Neuron (in vitro differentiated cells): ENCODE measurements at regions not wholly inside any gene's neighbourhood (a gene's known extent, or its start where the extent isn't known, plus 50 kb on each side); places are given as distances from the start of the nearest gene placed in this dataset.

ENCODE experiments used
- H2AFZ ChIP-seq: one replicate; pipeline ENCODE4 v1.6.1; 2013; ENCODE audit warnings: low read depth, mild to moderate bottlenecking, inconsistent platforms, low read length, moderate library complexity
- H3K27me3 ChIP-seq: one replicate; pipeline ENCODE4 v1.6.1; 2013; ENCODE audit warnings: low read length; ENCODE audit not compliant: insufficient read depth
- H3K36me3 ChIP-seq: one replicate; pipeline ENCODE4 v1.6.1; 2013; ENCODE audit warnings: low read length; ENCODE audit not compliant: insufficient read depth
- H3K4me1 ChIP-seq: one replicate; pipeline ENCODE4 v1.6.1; 2013; ENCODE audit warnings: low read length; ENCODE audit not compliant: insufficient read depth
- H3K4me3 ChIP-seq: 2 replicates; pipeline ENCODE4 v1.5.1; 2013; ENCODE audit warnings: mild to moderate bottlenecking, low read length, moderate library complexity
- H3K9me3 ChIP-seq: one replicate; pipeline ENCODE4 v1.6.1; 2013; ENCODE audit warnings: low read length

GRCh38 chr6:55666606-55667225, 87.7 kb upstream of the HMGCLL1 start:
- Histone ChIP-seq H3K4me3 (no peak overlapping the region), H3K36me3 (no peaks in the 10 kb centered on the region), H3K9me3 (peaks cover 1% of the 10 kb centered on the region), H2AFZ (no peak overlapping the region), H3K27me3 (no peaks in the 10 kb centered on the region), H3K4me1 (peaks cover 33% of the 10 kb centered on the region)

GRCh38 chr6:55666037-55666436, 87.0 kb upstream of the HMGCLL1 start:
- no peaks in the 10 kb centered on the region for H3K36me3 ChIP-seq
- no peaks in the 10 kb centered on the region for H3K27me3 ChIP-seq
- H2AFZ ChIP-seq = no peak overlapping the region
- peaks cover 1% of the 10 kb centered on the region for H3K9me3 ChIP-seq
- H3K4me3 ChIP-seq = no peak overlapping the region
- H3K4me1 ChIP-seq = peaks cover 26% of the 10 kb centered on the region

- H2AFZ ChIP-seq = no peak overlapping the region
- H3K27me3 ChIP-seq = no peaks in the 10 kb centered on the region
- H3K4me3 ChIP-seq = no peak overlapping the region
- H3K9me3 ChIP-seq = peaks cover 1% of the 10 kb centered on the region
- no peaks in the 10 kb centered on the region for H3K36me3 ChIP-seq
- H3K4me1 ChIP-seq = peaks cover 14% of the 10 kb centered on the region
These were observed 85.9 kb upstream of the HMGCLL1 start for GRCh38 chr6:55664591-55665587.

GRCh38 chr6:55663914-55664313, 84.9 kb upstream of the HMGCLL1 start:
- Histone ChIP-seq H2AFZ (no peak overlapping the region), H3K4me1 (peaks cover 10% of the 10 kb centered on the region), H3K9me3 (peaks cover 1% of the 10 kb centered on the region), H3K4me3 (no peak overlapping the region), H3K27me3 (no peaks in the 10 kb centered on the region), H3K36me3 (no peaks in the 10 kb centered on the region)

- Histone ChIP-seq H3K36me3 (no peaks in the 10 kb centered on the region), H3K4me1 (no peaks in the 10 kb centered on the region), H3K27me3 (no peaks in the 10 kb centered on the region), H3K4me3 (no peak overlapping the region), H3K9me3 (no peaks in the 10 kb centered on the region), H2AFZ (no peak overlapping the region)
These were observed 80.3 kb upstream of the HMGCLL1 start for GRCh38 chr6:55659304-55659703.

GRCh38 chr6:55654445-55654844, 75.5 kb upstream of the HMGCLL1 start:
- Histone ChIP-seq H3K9me3 (no peaks in the 10 kb centered on the region), H3K4me1 (peaks cover 11% of the 10 kb centered on the region), H2AFZ (no peak overlapping the region), H3K36me3 (no peaks in the 10 kb centered on the region), H3K4me3 (no peak overlapping the region), H3K27me3 (no peaks in the 10 kb centered on the region)

GRCh38 chr6:55652429-55652828, 73.4 kb upstream of the HMGCLL1 start:
- H3K4me3 ChIP-seq = no peak overlapping the region
- no peaks in the 10 kb centered on the region for H3K27me3 ChIP-seq
- no peaks in the 10 kb centered on the region for H3K36me3 ChIP-seq
- H3K4me1 ChIP-seq = peaks cover 14% of the 10 kb centered on the region
- no peaks in the 10 kb centered on the region for H3K9me3 ChIP-seq
- no peak overlapping the region for H2AFZ ChIP-seq

- no peaks in the 10 kb centered on the region for H3K9me3 ChIP-seq
- peaks cover 14% of the 10 kb centered on the region for H3K4me1 ChIP-seq
- no peaks in the 10 kb centered on the region for H3K27me3 ChIP-seq
- no peak overlapping the region for H2AFZ ChIP-seq
- H3K36me3 ChIP-seq = no peaks in the 10 kb centered on the region
- no peak overlapping the region for H3K4me3 ChIP-seq
These were observed 72.0 kb upstream of the HMGCLL1 start for GRCh38 chr6:55651015-55651414.

- no peaks in the 10 kb centered on the region for H3K4me1 ChIP-seq
- H3K27me3 ChIP-seq = no peaks in the 10 kb centered on the region
- H3K36me3 ChIP-seq = no peaks in the 10 kb centered on the region
- no peak overlapping the region for H3K4me3 ChIP-seq
- no peak overlapping the region for H2AFZ ChIP-seq
- H3K9me3 ChIP-seq = no peaks in the 10 kb centered on the region
These were observed 64.9 kb upstream of the HMGCLL1 start for GRCh38 chr6:55643861-55644260.

GRCh38 chr6:55642366-55642765, 63.4 kb upstream of the HMGCLL1 start:
- Histone ChIP-seq H2AFZ (no peak overlapping the region), H3K27me3 (no peaks in the 10 kb centered on the region), H3K4me3 (no peak overlapping the region), H3K9me3 (no peaks in the 10 kb centered on the region), H3K4me1 (no peaks in the 10 kb centered on the region), H3K36me3 (no peaks in the 10 kb centered on the region)

GRCh38 chr6:55636406-55637102, 57.6 kb upstream of the HMGCLL1 start:
- no peaks in the 10 kb centered on the region for H3K9me3 ChIP-seq
- no peak overlapping the region for H3K4me3 ChIP-seq
- no peak overlapping the region for H2AFZ ChIP-seq
- H3K27me3 ChIP-seq = no peaks in the 10 kb centered on the region
- H3K4me1 ChIP-seq = peaks cover 10% of the 10 kb centered on the region
- no peaks in the 10 kb centered on the region for H3K36me3 ChIP-seq

- Histone ChIP-seq H2AFZ (no peak overlapping the region), H3K9me3 (peaks cover 3% of the 10 kb centered on the region), H3K27me3 (no peaks in the 10 kb centered on the region), H3K4me3 (no peak overlapping the region), H3K36me3 (no peaks in the 10 kb centered on the region), H3K4me1 (peaks cover 10% of the 10 kb centered on the region)
These were observed 54.5 kb upstream of the HMGCLL1 start for GRCh38 chr6:55633471-55633870.

- Histone ChIP-seq H3K4me3 (no peak overlapping the region), H3K36me3 (no peaks in the 10 kb centered on the region), H2AFZ (no peak overlapping the region), H3K4me1 (peaks cover 10% of the 10 kb centered on the region), H3K9me3 (peaks cover 3% of the 10 kb centered on the region), H3K27me3 (no peaks in the 10 kb centered on the region)
These were observed 54.0 kb upstream of the HMGCLL1 start for GRCh38 chr6:55632953-55633352.
